Central memory CD4-positive, alpha-beta T cell (primary cell): ENCODE measurements at regions not wholly inside any gene's neighbourhood (a gene's known extent, or its start where the extent isn't known, plus 50 kb on each side); places are given as distances from the start of the nearest gene placed in this dataset.
"Not testable (repeated sequence)": the region's sequence is repeated elsewhere in the genome, so short reads cannot be mapped to it uniquely, and the experiment has no call there.

Source experiments
- DNase-seq: peaks from one replicate; pipeline ENCODE4 v3.0.0; 2022

DNA sequence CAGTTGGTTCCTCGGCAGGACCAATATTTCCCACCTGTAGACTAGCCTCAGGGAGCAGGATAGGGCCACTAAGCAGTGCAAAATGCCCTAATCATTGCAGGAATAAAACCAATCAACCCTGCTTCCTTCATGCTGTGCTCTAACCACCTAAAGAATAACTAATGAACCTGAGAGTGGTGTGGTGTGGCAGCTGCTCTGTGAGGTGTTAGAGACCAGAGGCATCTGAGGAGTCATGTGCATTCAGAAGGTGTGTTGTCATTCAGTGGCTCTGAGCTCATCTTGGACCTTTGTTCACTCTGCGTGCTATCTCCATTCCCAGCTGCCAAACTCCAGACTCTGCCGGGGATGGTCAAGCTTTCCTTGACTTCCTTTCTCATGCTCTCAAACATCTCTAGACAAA lies 136.7 kb upstream of the EGLN3 start:
- DNase-seq = no peak

DNA sequence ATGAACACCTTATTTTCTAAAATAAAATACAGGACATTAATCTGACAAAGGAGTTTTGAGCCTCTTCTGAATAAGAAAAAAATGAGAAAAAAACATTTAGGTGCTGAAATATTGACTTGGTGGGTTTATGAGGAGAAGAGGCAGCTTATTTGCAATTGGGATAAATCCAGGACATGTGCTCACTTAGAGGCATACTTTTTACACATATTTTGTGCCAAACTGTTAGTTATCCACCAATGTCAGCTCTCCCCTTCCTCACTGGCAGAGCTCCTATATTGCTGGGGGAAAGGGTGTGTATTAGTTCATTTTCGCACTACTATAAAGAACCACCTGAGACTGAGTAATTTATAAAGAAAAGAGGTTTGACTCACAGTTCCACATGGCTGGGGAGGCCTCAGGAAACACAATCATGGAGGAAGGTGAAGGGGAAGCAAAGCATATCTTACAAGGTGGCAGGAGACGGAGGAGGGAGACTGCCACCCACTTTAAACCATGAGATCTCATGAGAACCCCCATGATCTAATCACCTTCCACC lies 135.4 kb upstream of the EGLN3 start:
- DNase-seq = no peak

DNA sequence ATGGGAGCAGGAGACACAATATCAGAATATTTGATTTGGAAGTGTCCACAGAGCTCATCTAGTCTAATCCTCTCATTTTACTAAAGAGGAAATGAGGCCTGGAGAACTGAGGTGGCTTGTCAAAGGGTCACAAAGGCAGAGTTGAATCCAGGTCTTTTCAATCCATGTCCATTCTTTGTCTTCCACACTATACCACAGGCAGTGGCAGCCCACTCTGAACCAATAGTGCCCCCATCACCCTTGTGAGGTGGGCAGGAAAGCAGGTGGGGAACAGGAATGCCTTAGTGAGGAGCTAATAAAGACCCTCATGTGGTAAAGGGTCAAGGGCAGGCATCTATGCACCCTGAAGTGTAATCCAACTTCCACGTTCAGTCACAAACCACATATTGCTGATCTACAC lies 134.8 kb upstream of the EGLN3 start:
- no peak for DNase-seq

DNA sequence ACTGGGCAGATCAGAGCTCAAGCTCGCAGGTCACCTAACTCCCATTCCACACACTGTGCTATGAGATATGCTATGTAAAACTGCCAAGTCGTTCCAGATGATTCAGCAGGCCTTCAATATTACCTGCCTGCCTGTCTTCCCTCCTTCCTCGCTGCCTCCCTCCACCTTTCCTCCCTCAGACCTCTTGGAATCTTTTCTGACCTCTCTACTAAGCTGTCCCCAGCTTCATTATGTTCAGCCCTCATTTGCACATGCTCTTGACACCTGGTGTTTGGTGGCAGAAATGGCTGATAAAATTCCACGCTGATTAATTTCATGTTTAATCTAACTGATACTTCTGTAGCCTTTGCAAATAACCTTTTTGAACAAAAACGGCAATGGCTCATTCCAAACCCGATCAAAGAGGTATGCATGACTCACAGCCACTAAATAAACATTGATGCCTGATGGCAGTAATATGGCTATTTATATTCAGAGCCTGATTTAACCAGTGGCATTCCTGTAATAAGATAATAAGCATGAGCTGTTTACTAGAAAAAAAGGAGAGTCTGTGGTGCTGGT lies 130.8 kb upstream of the EGLN3 start:
- no peak for DNase-seq

DNA sequence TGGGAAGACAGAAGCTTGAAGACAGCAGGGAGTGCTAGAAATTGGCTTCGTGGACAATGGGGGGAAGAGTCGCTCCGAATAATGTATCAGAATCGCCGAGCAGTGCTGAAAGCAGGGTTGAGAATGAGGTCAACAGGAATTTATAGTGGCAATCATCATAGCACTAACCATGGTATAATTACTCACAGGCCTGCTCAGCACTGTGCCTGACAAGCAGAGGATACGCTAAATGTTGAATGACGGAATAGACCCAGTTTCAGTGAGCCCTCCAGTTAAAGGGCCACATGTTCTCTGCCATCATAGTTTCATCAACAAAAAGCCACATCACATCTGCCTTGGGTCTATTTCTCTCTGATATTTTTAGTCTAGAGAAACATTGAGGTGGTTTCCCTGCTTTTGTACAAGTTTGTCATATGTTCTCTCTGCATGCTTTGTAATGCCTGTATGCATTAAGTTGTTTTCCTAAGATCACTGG lies 130.3 kb upstream of the EGLN3 start:
- no peak for DNase-seq

DNA sequence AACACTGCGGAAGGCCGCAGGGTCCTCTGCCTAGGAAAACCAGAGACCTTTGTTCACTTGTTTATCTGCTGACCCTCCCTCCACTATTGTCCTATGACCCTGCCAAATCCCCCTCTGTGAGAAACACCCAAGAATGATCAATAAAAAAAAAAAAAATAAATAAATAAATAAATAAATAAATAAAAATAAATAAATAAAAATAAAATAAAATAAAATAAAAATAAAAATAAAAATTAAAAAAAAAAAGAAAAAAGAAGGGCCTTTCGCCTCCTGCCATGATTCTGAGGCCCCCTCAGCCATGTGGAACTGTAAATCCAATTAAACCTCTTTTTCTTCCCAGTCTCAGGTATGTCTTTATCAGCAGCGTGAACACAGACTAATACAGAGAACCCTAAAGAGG lies 128.8 kb upstream of the EGLN3 start:
- not testable (repeated sequence) for DNase-seq

DNA sequence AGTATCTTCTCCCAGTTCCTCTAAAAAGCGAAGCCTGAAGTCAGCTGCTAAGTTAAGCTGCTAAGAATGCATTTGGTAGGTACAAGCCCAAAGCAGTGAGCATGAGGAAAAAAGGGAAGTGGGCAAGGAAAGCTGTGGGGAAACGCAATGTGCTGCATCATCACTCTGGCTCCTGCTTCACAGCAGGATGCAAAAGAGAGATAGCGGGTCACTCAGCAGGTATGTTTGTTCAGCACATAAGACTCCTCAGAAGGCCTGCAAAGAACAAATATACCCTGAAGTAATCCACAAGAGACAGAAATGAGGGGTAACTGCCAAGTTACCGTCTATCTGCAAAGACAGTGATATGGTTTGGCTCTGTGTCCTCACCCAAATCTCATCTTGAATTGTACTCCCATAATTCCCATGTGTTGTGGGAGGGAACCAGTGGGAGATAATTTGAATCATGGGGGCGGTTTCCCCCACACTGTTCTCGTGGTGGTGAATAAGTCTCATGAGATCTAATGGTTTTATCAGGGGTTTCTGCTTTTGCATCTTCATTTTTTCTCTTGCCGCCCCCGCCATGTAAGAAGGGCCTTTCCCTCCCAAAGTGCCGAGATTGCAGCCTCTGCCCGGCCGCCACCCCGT lies 127.4 kb upstream of the EGLN3 start:
- no peak for DNase-seq

DNA sequence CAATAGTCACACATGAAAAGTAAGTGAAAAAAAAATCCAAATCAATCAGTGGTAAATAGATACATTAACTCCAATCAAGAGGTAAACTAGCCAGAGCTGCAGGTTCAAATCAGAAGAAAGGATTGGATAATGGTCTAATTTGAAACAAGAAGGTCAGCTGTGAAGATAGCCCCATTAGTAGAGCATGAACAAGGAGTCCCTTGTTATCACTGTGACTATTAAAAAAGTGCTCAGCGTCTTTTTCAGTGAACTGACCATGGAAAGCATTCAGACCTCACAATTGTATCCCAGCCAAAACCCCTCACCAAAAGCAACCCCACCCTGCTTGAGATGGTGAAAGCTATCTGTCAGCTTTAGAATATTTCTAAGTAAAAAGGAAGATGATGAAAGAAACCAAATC lies 125.0 kb upstream of the EGLN3 start:
- DNase-seq = no peak

DNA sequence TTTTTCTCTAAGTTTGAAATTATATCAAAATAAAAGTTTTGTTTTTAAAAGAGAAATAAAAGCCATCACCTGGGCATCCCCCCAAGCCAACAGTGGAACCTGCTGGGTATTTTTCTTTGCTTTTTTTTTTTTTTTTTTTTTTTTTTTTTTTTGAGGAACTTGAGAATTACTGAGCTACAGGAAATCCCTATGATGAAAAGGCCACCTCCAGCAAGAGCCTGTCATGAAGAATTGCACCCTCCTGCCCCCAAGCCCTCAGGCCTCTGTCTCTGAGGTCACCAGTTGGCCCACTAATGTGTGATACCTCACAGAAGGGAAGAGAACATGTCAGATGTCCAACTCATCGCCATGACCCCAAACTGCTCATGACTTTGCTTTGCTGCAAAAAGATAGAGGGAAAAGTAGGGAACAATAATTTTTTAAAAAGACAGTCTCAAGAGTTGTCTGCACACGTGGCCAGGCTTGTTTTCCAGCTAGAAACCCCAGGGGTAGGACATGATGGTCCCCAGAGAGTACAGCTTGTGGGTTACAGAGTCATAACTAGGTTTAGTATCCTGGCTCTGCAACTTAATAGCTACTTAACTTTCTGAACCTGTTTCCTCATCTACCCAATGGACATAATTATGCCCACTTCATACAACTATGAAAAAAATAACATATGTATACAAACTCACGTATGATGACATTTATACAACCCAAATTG lies 124.3 kb upstream of the EGLN3 start:
- DNase-seq = no peak

DNA sequence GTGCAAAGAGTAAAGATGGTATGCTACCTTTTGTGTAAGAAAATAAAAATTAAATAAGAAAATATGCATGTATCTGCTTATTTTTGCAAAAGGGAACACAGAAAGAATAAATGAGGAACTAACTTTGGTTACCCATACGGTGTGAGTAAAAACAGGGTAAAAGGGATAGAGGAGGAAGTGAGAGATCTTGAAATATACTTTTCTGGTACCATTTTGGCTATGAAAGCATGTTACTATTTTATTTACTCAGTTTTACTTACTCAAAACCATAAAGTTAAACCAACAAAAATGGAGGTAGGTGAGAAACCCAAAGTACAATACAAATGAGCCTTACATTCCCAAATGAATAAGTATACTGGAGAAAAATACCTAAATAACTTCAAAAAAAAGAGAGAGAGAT lies 122.0 kb upstream of the EGLN3 start:
- no peak for DNase-seq

DNA sequence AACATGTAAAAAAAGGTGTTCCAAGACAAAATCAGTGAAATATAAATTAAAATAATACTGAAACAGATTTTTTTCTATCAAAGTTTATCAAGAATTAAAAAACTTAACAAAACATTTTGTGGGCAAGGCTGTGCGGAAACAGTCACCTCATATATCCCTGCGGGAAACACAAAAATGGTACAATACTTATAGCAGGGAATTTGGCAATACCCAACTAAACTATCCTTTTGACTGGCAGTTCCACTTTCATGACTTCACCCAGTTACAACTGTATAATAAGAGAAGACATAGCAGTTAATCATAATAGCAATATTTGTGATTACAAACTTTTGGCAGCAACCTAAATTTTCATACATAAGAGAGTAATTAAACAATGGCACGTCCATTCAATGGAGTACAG lies 121.5 kb upstream of the EGLN3 start:
- no peak for DNase-seq

DNA sequence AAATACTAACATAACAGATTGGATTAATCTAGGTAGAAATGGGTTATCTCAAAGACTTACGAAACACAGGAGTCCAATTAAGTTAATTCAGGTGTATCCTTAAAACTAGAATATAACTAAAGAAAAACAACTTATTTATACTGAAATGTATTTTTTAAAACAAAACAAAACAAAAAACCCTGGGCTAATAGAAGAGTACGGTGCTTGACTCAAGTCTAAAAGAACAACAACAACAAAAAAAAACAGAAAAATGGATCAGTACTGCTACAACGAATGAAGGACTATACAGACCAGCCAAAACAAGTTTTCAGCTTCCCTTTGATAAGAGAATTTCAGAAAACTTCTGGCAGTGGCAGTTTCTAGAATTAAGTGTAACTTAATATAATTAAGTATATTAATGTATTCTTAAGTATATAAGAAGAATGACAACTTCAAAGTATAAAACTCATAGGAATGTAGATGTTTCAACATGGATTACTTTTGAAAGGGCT lies 120.1 kb upstream of the EGLN3 start:
- DNase-seq = no peak

DNA sequence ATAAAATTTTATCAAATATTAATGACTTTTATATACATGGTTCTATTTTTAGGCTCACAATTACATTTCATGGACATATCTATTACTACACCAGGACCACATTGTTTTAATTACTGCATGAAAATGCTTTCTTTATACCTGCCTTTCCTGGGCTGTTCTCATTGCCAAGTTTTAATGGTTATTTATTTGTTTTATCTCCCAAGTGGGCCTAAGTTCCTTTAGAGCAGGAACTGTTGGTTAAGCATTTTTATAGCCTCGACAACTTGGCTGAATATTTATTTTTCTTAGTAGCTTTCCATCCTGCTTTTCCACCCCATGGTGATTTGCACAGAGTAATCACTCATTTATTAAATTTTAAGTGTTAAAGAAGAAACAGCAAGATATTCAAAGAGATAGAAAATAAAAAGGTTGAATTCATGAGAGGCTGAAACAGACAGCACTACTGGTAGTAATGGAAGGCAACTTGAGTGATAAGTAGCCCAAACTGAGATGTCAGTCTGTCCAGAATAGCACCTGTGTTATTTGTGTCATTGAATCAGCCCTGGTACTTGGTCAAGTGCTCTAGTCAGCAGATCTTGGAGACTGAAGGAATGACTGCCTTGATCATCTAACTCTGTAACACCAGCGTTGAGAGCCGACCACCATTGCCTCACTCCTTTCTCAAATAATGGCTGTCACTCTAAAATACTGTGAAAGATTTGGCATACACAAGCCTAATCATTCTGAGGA lies 119.1 kb upstream of the EGLN3 start:
- DNase-seq = no peak

DNA sequence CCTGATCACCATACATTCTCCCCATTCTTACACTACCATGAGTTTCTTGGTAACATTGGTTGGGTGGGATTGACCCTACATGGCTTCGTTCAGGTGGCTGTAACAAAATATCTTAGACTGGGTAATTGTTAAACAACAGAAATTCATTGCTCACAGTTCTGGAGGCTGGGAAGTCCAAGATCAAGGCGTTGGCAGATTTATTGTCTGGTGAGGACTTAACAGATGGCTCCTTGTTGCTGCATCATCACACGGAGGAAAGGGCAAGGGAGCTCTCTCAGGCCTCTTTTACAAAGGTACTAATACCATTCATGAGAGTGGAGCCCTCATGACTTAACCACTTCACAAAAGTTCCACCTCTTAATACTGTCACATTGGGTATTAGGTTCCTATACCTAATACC lies 116.7 kb upstream of the EGLN3 start:
- no peak for DNase-seq

DNA sequence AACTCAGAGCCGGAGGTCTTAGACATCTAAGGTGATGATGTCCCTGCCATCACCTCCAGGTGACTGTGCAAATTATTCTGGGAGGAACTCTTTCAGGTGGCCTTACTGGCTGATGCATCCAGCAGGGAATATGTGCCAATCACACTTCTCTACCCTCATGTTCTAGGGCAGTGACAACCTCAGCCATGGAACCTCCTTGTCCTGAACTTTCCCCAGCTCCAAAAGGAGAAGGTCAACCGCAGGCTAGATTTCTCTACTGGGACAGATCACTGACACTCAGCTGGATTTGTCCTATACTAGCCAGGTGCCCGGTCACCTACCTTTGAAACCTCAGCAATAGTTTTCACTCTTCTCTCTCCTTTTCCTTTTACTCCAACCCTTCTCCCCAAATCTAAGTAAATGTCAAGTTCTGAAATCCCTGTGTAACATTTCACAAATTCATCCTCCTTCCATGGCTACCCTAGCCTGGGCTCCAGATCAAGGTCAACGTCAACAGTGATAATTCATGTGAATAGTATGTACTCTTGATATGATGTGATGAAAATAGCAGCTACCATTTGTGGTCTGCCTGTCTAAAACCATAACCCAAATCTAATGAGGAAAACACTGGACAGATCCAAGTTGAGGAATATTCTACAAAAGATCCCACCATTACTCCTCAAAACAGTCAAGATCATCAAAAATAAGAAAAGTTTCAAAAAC lies 115.0 kb upstream of the EGLN3 start:
- no peak for DNase-seq

DNA sequence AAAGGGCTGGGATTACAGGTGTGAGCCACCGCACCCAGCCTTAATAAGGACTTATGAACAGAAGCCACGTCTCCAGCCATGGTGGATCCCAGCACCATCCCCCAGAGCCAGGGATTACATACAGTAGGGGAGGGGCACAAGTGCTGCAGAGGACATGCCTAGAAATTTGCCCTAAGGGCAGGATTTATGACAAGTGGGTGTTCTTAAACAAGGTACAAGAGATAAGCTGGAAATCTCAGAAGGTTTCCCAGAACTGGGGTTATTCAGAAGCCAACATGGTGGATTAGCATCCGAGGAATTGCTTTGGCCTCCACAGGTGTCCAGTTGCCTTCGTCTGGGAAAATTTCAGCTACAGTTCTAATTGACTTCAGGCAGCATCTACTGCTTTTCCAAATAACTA lies 114.4 kb upstream of the EGLN3 start:
- no peak for DNase-seq

DNA sequence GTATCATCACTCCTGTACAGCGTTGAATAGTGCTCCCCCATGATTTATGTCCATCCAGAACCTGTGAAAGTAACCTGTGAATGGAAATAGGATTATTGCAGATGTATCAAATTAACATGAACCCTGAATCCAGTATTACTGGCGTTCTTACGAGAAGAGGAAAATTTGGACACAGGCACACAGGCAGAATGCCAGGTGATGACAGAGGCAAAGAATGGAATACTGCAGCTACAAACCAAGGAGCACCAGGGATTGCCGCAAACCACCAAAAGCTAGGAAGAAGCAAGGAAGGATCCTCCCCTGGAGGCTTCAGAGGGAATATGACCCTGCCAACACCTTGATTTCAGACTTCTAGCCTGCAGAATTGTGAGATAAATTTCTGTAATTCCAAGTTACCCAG lies 113.5 kb upstream of the EGLN3 start:
- no peak for DNase-seq

DNA sequence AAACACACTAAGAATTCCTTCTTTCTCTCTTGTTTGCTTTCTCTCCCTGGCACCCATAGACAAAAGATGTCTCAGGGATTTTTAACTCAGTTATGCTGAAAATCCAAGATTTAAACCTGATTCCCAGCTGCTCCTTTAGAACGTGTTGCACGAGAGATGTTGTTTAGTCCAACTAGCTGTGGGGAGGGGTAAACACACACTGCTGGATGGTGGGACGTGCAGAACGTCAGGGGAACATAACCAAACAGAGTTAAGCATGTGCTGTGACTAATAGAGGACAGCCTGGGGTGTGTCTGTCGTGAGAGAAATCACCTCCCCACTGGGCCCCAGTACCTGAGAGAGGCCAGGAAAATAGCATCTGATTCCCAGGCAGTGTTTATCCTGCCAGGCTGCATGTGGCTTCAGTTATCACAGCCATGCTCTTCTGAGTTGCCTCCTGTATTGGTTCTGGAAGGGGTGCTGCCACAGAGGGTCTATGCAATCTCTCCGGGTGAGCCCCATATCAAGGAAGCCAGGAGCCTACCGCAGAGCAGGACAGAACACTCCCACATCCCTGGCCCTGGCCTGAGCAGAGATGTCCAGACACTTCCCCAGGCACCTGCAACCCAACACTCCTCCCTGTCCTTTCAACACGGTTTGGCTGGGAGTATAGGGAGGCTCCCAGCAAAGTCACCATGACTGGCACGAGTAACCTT lies 112.7 kb upstream of the EGLN3 start:
- no peak for DNase-seq

DNA sequence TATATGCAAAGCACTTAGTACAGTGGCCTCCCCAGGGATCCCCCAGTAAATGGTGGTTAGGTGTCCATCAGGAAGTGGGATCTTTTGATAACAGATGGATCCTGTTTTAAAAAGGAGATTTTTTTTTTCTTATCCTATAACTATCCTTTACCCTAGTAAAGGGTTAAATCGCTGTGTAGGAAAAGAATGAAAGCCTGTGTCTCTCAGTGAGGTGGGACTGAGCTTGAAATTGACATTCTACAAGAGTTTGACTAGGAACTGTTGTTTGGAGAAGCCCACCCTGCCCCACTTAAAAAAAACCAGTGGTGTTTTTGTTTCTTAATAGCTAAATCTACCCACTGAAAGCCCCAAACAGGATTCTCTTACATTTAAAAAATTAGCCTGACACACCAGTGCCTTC lies 112.2 kb upstream of the EGLN3 start:
- DNase-seq = no peak

DNA sequence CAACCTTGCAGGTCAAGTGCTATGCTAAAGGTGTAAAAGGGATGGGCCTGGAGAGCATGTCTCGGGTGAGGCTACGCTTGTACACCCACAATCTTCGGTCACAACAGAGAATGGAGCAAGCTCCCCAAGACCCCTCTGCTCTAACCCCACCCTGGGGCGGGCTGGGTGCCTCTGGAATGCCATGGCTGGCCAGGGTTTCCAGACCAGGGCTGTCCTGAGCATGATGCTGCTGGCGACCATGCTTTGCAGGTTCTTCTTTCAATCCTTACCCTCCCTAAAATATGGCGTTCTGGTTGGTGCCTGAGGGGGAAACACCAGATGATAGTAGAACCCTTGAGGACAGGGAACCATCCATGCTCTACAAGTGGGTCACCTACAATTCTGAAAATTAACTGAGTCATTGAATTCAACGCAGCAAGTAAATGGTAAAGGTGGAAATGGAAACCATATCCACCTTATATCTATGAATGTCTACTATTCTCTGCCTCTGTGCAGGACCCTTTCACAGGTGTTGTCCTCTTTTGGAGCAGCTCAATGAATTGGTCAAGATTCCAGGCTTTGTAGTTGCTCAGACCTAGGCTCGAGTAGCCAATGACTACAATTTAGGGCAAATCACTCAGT lies 111.6 kb upstream of the EGLN3 start:
- DNase-seq = no peak

DNA sequence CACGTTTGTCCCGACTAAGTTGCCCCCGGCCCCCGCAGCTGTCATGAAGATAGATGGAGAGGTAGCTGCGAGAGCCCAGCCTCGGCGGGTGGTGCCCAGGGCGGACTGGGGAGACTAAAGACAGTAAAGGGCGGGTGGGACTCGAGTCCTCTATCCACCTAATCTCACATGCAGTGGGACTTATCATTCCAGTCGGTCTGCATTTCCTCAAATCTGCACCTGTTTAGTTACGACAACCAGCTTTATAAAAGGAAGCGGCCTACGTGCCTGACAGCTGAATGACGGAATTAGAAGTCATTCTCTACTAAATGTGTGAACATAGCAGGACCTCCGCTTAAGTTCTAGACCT lies 109.8 kb upstream of the EGLN3 start:
- no peak for DNase-seq
